ENCODE measurements at regions not wholly inside any gene's neighbourhood (a gene's known extent, or its start where the extent isn't known, plus 50 kb on each side); places are given as distances from the start of the nearest gene placed in this dataset.

- ATAC-seq (no peak), DNase-seq (no peak)
- no peaks in the 10 kb centered on the region for H3K4me1 ChIP-seq
- H3K27ac ChIP-seq = no peak overlapping the region
- no peaks in the 10 kb centered on the region for H3K36me3 ChIP-seq
- intact Hi-C loops (cut with DNase I; ENCODE audit: low total_unique reads) = no loop called here
- TF ChIP-seq CTCF (IDR thresholded peaks at IDR 0.05 in 4 of 5, conservative IDR thresholded peaks at IDR 0.05 in 1 of 5) (no peak), POLR2A (IDR thresholded peaks at IDR 0.05) (no peak)
- H3K4me3 ChIP-seq = no peak overlapping the region
- no peaks in the 10 kb centered on the region for H3K9me3 ChIP-seq
- in situ Hi-C loops (cut with MboI; ENCODE audit: low sequenced_read_pairs in 4 of 4) = no loop called here
- H3K27me3 ChIP-seq = no peaks in the 10 kb centered on the region
Measured at GRCh38 chr1:163745204-163745603, 423.4 kb downstream of the NUF2 start.

- TF ChIP-seq POLR2A (IDR thresholded peaks at IDR 0.05) = no peak
- TF ChIP-seq CTCF (IDR thresholded peaks at IDR 0.05 in 4 of 5, conservative IDR thresholded peaks at IDR 0.05 in 1 of 5) = no peak
- in situ Hi-C loops (cut with MboI; ENCODE audit: low sequenced_read_pairs in 4 of 4) = no loop called here
Measured at GRCh38 chr1:163747261-163747660, 425.5 kb downstream of the NUF2 start.

GRCh38 chr1:163747855-163748254, 426.1 kb downstream of the NUF2 start:
- Histone ChIP-seq H3K4me3 (no peak overlapping the region), H3K4me1 (no peaks in the 10 kb centered on the region), H3K27me3 (no peaks in the 10 kb centered on the region), H3K27ac (no peak overlapping the region), H3K9me3 (no peaks in the 10 kb centered on the region), H3K36me3 (no peaks in the 10 kb centered on the region)
- intact Hi-C loops (cut with DNase I; ENCODE audit: low total_unique reads) = no loop called here
- DNase-seq (no peak), ATAC-seq (no peak)
- TF ChIP-seq POLR2A (IDR thresholded peaks at IDR 0.05) (no peak), CTCF (IDR thresholded peaks at IDR 0.05 in 4 of 5, conservative IDR thresholded peaks at IDR 0.05 in 1 of 5) (no peak)
- in situ Hi-C loops (cut with MboI; ENCODE audit: low sequenced_read_pairs in 4 of 4) = no loop called here

More at GRCh38 chr1:163747261-163747660, 425.5 kb downstream of the NUF2 start:
- DNase-seq = no peak
- intact Hi-C loops (cut with DNase I; ENCODE audit: low total_unique reads) = no loop called here
- Histone ChIP-seq H3K4me3 (no peak overlapping the region), H3K27ac (no peak overlapping the region), H3K4me1 (no peaks in the 10 kb centered on the region), H3K27me3 (no peaks in the 10 kb centered on the region), H3K36me3 (no peaks in the 10 kb centered on the region), H3K9me3 (no peaks in the 10 kb centered on the region)
- no peak for ATAC-seq

GRCh38 chr1:163758977-163759670, 437.4 kb downstream of the NUF2 start:
- intact Hi-C loops (cut with DNase I; ENCODE audit: low total_unique reads) (no loop called here), in situ Hi-C loops (cut with MboI; ENCODE audit: low sequenced_read_pairs in 4 of 4) (no loop called here)
- TF ChIP-seq POLR2A (IDR thresholded peaks at IDR 0.05) = no peak
- TF ChIP-seq CTCF (IDR thresholded peaks at IDR 0.05 in 4 of 5, conservative IDR thresholded peaks at IDR 0.05 in 1 of 5) = no peak
- ATAC-seq = no peak
- H3K4me3 ChIP-seq = no peak overlapping the region
- H3K27ac ChIP-seq = no peak overlapping the region
- no peaks in the 10 kb centered on the region for H3K27me3 ChIP-seq
- H3K9me3 ChIP-seq = no peaks in the 10 kb centered on the region
- DNase-seq = no peak
- H3K36me3 ChIP-seq = no peaks in the 10 kb centered on the region
- H3K4me1 ChIP-seq = no peaks in the 10 kb centered on the region

- Histone ChIP-seq H3K27me3 (no peaks in the 10 kb centered on the region), H3K27ac (no peak overlapping the region), H3K4me3 (no peak overlapping the region), H3K9me3 (no peaks in the 10 kb centered on the region), H3K36me3 (no peaks in the 10 kb centered on the region), H3K4me1 (no peaks in the 10 kb centered on the region)
- ATAC-seq (no peak), DNase-seq (no peak)
- in situ Hi-C loops (cut with MboI; ENCODE audit: low sequenced_read_pairs in 4 of 4) = no loop called here
- no peak for TF ChIP-seq POLR2A (IDR thresholded peaks at IDR 0.05)
- TF ChIP-seq CTCF (IDR thresholded peaks at IDR 0.05 in 4 of 5, conservative IDR thresholded peaks at IDR 0.05 in 1 of 5) = no peak
- intact Hi-C loops (cut with DNase I; ENCODE audit: low total_unique reads) = no loop called here
Measured at GRCh38 chr1:163761898-163762297, 440.1 kb downstream of the NUF2 start.

All from gastrocnemius medialis (tissue), 4 donors.